ENCODE measurements at regions not wholly inside any gene's neighbourhood (a gene's known extent, or its start where the extent isn't known, plus 50 kb on each side); places are given as distances from the start of the nearest gene placed in this dataset.

DNA sequence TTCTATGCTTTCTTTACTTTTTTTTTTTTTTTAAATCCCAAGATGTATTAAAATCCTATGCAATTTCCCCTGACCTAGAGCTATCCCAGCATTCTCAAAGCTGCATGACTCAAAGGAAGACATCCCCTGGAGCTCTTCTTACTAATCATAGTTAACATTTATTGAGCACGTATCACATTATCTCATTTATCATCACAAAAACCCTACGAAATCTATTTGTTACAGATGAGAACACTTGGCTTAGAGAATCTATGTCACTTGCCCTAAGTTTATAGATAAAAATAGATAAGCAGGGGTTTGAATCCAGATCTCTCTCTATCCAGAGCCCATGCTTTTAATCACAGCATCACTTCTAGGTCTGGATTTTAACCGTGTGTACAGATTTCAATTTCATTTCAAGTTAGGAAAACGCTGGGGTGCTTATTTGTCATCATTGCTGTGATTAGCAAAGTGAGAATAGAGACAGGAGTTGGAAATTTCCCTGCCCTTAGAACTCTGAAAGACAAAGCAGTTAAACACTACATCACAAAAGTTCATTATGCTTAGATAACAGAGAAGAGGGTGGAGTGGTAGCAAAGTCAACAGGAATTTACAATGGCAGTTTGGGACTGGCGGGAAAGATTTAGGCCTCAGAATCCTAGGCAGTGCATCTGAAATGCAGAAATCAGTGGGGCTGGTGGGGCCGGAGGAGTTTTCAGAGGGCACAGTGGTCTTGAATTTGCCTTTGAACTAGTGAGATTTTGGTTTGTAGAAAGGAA lies 177.7 kb upstream of the FRMD6 start:
- DNase-seq (ENCODE audit: low spot score), result no peak

DNA sequence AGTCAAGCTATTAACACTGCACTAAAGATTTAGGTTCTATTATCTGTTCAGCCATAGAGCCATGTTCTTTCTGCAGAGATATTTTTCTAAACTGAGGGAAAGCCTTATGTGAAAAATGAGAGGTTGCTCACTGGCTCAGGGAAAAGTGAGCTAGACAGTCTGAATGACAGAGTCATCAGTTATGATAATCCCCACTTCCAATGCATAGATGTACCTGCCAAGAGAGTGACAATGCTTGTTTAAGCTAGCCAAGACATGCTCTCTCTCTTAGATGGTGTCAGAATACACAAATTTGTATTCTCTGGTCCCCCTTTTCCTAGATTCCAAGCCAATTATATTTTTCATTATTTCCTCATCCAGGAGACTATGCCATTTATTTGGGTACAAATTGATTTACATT lies 176.9 kb upstream of the FRMD6 start:
- no peak for DNase-seq (ENCODE audit: low spot score)

DNA sequence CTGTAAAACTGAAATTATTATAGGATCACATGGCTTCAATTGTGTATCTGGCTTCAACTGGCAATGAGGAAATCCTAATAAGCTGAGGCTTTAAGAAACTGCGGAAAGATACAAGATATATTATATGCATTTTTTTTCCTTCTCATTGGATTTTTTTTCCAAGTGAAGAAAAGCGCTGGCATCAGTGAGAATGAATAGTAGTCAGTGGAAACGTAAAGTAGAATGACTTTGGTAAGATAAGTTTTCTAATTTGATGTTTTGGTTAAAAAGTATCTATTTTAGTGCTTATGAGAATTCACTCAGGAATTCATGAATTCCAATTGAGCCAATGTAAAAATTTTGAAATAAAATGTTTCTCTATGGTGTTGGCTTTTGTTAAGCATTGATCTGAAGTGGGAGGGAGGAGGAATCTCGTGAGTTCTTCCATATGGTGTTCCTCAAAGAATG lies 173.5 kb upstream of the FRMD6 start:
- DNase-seq (ENCODE audit: low spot score), result no peak

DNA sequence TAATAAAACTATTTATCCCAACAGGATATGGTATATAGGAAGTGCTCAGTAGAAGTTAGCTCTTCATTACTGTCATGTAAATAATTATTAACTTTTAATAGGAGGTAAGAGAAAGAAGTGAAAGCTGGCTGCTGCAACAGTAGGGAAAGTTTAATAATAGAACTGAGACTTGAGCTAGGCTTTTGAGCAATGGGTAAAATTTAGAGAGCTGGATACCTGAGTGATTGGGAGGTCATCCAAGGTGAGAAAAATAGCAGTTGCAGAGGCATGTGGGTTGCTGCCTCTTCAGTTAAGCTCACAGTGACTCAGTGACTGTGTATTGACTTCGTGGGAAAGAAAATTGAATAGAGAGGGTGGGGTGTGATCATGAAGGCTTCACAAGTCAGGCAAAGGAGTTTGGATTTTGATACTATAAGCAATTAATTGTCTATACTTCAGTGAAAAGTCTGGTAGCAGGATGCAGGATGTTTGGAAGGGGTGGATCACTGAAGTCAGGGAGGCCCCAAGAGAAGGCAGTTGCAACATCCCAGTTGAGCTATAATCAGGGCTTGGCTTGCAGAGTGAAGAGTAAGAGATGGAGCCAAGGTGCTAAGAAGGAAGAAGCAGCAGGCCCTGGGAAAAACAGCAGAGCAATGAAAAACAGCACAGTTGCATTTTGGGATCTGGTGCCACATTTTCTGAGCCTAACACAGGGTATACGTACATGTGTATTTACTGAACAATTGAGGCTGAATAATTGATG lies 172.0 kb upstream of the FRMD6 start:
- no peak for DNase-seq (ENCODE audit: low spot score)

DNA sequence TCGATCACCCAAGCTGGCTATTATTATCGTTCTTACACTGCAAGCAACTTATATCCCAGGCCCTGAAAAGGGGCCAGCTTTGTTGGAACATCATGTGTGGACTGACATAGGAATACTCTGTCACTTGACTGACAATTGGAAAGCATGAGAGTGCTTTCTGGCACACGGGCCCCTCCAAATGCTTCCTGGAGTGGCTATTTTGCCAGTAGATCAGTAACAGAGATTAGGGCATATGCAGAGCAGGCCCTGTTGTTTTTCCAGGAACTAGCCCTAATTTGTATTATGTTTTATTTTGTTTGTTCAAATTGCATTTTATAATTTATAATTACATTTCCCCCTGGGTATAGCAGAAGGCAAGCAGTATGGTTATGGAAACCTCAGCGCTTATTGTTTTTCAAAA lies 170.1 kb upstream of the FRMD6 start:
- DNase-seq (ENCODE audit: low spot score), result no peak

DNA sequence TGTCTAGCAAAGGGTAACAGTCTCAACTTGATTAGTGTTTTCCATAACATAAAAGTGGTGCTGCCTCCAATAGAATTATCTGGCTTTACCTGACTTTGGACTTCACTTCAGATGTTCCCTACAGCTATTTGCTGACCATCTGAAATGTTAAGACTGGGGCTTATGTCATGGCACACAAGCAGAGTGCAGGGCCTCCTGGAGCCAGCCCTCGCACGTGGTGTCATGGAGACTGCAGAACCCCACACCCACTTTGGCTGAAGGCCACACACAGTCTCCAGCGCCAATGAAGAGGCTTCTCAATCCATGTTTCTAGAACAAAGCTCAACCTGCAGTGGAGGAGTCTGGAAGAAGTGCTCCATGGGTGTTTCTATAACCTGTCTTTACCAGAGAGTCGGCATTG lies 169.6 kb upstream of the FRMD6 start:
- no peak for DNase-seq (ENCODE audit: low spot score)

DNA sequence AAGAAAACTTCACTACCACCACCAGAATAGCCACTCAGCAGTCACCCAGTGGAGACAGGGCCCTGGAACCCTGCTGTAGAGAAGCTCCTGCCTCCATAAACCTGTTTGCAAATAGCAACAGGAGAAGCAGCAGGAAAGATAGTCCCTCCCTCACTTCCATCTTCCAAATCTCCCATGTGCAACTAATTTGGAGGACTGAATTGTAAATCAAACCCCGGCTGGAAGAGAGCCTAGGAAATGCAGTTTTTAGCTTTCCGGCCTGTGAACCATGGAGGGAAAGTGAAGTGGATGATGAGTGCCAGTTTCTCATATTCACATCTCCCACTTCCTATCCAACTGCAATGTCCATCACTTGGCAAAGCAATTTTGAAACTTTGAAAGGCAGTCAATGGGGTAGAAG lies 167.2 kb upstream of the FRMD6 start:
- no peak for DNase-seq (ENCODE audit: low spot score)

DNA sequence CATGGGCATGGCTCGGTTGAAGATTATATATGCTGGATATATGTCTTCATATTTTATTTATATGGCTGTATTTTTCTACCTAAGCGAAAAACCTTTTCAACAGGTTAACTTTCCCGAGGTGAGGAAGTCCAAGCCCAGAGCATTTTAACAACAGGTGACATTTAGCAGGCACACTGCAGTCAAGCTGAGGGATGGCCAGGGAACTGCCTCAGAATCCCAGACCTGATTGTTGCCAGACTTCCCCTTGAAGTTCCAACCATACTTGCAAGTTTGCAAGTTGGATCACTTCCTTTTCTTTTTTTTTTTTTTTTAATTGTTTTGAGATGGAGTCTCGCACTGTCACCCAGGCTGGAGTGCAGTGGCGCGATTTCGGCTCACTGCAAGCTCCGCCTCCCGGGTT lies 166.0 kb upstream of the FRMD6 start:
- DNase-seq (ENCODE audit: low spot score), result no peak

DNA sequence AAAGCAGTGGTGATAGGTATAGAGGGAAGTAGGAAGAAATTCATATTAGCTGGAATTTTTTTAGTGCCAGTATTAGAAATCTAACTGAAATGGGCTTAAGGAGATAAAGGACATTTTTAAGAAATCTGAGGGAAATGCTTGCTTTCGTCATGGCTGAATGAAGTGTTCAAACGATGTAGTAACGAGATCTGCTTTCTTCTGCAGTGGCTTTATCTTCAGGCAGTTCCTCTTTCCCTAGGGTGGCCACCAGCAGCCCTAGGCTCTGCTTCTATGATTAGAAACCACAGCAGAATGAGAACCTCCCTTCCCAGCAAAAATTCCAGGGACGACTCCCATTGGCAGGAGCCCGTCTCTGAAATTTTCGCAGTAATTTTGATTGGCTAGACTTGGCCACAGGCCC lies 163.9 kb upstream of the FRMD6 start:
- DNase-seq (ENCODE audit: low spot score), result no peak

DNA sequence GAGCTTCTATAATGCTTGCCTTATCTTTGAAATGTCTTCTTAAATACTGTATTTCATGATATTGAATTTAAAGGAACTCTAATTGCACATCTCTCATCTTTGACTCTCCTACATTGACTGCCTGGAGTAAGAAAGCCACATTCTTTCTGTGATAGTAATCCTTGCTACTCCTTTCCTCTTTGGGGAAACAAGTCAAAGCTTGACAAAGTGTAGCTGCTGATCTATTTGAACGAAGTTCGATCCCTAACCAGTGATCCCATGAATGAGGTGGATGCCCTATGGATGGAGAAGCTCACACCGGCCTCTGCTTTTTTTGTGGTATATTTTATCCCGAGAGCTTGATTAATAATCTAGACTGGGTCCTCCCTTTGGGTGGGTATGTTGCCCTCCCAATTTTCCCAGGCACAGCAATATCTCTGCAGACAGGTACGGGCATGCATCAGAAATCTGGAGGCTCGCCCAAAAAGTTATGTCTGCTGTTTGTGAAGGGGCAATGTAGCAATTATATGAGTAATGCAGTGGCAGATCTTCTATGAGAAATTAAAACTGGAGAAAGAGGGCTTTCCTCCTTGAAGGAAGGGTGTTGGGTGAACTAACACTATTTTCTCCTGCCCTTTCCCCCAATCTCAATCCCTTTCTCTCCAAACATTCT lies 163.0 kb upstream of the FRMD6 start:
- no peak for DNase-seq (ENCODE audit: low spot score)

DNA sequence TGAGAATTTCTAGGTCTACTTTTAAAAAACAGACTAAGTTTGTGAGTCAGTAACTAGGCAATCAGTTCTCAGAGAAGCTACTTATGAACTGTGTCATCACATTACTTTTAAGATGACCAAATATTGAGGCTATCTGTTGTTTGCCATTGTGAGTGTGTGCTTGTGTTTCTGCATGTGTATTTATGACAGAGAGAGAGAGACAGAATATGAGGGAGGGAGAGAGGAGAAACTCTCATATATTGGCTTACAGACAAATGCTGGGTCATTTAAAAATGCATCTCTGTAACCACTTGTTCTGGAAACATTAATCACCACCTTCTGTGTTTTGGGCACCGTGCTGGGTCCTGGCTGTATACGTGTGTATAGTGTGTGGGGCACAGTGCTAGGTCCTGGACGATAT lies 161.5 kb upstream of the FRMD6 start:
- no peak for DNase-seq (ENCODE audit: low spot score)

DNA sequence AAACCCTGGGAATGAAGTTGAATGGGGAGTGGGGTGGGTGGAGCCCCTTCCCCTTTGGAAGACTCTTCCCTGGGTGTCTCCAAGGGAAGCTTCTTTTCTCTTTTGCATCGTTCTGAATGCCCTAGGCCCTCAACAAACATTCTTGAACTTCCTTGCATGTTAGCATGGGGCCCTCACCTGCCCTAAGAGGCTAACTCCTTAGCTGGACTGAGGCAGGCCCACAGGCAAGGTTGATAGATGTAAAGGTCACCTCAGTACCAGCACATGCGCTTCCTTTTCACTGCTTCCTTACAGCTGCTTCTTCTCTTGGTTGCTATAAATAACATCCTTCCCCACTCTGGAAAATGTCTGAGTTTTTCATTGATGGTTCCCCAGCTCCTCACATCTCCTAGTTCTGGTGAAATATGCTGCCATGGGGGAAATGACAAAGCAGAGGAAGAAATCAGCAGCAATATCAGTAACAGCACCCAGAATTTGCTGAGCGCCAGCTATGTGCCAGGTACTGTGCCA lies 160.6 kb upstream of the FRMD6 start:
- no peak for DNase-seq (ENCODE audit: low spot score)

DNA sequence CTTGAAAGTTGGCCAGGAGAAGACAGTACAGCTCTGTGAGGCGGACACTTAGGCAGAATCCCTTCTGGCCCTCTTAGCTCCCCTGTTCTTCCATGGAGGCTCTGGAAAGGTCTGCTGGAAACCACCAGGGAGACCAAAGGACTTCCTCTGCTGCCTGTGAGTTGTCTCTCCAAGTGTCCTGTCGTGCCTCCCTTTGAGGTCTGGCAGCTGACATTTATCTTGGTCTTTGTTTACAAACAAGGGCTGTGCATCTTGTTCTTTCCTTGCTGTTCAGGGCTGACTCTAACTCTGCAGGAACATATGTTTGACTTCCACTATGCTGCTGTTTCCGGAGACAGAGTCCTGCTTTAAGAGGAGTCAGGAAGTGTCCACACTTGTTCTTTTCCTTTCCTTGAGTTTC lies 159.9 kb upstream of the FRMD6 start:
- no peak for DNase-seq (ENCODE audit: low spot score)

DNA sequence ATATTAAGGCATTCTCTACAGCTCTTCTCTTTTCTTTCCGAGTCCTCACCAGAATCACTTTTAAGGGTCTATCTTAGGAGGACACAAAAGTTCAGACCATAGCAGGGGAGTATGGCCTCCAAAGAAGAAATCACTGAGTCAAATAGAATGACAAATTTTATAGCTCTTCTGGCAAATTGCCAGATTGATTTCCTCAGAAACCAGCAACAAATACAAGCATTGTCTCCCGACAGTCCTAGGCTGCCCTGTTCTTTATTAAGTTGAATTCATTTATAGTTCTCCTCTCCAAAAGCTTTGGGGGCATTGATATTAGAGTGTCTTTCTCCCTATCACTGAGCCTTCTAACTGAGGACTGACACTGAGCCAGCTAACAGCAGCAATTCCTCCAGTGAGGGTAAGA lies 156.4 kb upstream of the FRMD6 start:
- no peak for DNase-seq (ENCODE audit: low spot score)

DNA sequence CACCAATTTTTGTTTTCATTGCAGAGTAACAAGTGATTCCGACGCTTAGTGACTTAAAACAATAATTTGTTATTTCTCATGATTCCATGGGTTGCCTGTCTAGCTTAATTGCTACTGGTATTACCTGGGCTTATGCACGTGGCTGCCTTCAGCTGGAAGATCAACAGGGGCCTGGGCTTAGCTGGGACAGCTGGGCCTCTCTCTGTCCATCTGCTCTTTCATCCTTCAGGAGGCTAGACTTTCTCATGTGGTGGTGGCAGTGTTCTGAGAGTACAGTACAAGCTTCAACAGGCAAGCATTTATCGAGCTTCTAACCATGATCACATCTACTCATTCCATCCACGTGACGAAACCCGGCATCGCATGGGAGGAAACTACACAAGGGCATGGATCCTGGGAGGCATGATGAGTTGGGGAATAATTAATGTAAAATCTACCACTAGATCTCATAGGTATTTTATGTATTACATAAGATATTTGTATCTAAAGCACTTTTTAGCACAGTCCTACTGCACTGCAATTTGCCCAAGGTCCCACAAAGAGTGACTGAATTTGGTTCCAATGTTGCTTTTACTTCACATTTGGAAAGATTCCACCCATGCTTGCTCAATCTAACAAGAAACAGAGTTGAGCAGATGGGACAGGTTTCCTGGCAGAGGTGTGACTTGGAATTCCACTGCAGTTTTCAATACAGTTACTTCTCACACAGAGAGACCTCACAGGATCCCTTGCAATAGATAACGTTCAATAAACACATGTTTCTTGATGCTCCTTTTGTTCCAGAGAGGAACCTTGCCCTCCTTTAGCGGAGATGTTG lies 153.1 kb upstream of the FRMD6 start:
- no peak for DNase-seq (ENCODE audit: low spot score)

DNA sequence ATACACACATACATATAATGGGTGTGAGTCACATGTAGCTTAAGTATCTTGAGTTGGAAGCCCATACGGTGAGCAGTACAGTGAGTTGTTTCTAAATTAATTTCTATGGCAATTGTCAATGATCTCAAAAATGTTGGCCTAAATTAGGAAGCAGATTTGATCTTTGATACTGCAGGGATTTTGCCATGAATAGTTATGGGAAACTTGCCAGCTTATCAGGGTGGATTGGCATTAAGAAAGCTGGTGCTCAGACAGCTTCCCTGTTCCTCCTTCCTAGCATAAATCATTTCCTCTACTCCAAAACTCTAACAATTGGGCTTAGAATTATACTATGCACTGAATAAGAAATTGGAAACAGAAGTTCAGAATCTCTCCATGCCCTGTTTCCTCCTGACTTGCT lies 150.9 kb upstream of the FRMD6 start:
- DNase-seq (ENCODE audit: low spot score), result no peak

DNA sequence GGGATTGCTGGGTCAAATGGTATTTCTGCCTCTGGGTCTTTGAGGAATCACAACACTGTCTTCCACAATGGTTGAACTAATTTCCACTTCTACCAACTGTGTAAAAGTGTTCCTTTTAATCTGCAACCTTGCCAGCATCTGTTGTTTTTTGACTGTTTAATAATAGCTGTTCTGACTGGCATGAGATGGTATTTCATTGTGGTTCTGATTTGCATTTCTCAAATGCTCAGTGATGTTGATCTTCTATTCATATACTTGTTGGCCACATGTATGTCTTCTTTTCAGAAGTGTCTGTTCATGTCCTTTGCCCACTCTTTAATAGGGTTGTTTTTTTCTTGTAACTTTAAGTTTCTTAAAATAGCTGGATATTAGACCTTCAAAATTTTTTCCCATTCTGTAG lies 150.0 kb upstream of the FRMD6 start:
- no peak for DNase-seq (ENCODE audit: low spot score)

DNA sequence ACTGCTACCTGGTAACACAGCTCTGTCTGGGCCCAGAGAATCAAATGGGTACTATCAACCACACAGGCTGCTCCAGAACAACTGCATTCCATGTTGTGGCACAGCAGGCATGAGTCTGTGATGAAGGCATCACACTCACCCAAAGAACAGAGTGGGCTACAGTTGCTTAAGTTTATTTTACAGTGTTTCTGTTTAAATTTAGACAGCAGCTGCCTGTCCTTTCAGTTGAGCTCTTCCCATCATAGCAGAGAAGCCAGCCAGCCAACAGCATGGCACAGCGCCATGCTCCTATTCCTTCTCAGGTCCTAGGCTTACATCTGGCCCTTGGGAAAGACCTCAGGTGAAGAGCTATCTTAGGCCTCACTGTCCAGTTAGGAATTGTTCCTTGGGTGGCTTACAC lies 147.0 kb upstream of the FRMD6 start:
- no peak for DNase-seq (ENCODE audit: low spot score)

DNA sequence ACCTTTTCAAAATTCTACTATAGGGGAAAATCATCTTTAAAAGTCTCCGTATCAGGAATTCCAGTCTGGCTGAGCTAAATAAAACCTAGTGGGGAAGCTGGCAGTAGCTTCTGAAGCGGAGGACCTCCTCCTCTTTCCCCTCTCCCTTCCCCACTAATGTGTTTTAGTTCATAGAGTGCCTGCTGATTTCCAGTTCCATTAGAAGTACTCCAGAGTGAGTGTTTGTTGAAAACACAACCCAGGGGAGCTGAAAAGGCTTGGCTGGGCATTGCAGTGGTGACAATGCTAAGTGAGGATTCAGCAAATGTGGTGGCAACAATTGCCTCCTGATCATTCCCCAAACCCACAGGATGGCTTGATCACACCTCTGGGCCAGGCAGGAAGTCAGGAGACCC lies 144.2 kb upstream of the FRMD6 start:
- no peak for DNase-seq (ENCODE audit: low spot score)

DNA sequence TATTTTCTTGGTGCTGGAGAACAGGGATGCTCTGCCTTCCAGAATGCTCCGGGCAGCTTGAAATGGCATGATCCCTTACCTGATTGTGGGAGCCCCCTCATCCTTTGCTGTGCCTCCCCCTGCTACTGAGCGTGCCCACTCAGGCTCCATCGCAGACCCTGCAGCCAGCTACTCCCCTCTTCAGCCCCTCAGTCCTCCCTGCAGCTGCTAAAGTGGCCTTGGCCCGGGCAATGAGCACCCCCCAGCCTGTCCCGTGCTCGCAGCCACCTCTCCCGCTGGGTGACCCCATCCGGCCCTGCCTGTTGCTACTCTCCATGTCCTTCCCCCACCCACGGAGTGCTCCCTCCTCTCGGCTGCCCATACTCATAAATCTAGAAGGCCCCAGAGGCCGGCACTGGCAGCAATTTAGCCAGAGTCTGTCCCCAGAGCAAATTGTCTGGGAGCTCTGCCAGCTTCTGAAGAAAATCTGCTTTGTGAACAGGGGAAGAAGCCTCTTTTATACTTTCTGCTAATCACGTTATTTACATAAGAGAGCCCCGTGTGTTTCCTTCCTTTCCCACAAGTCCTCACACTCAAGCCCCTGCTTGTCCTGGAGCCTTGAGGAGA lies 143.7 kb upstream of the FRMD6 start:
- no peak for DNase-seq (ENCODE audit: low spot score)

DNA sequence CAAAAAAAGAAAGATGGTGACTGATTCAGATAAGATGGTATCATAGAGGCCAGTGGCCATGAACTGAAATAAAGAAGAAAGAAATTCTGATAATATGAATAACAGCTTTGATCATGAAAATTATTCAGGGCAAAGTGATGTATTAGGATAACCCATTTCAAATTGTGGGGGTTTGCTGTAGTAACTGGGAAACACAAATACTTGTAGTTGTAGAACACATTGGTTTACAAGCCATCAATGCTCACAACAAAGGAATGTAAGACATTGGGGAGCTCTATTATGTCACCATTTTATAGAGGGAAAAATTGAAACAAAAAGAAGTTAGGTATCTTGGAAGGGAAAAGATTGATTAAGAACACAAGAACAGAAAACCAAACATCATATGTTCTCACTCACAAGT lies 140.4 kb upstream of the FRMD6 start:
- no peak for DNase-seq (ENCODE audit: low spot score)

DNA sequence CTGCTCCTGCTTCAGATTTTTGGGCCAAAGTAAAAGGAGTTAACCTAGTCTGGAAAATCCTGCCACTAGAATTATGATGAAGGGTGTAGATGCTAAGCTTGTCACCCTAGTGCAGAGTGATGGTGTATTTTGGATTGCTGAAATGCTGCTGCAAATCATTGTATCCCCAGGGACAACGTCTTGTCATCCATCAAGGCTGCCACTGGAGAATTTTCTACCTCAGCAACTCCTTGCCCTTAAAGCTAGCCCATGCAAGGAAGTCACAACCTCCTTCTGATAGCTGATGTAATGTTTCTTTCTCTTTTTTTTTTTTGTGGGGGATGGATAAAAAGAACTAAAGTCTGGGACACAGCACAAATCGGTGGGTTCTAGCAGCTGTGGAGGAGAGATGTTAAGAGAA lies 139.4 kb upstream of the FRMD6 start:
- no peak for DNase-seq (ENCODE audit: low spot score)
